ENCODE measurements at regions not wholly inside any gene's neighbourhood (a gene's known extent, or its start where the extent isn't known, plus 50 kb on each side); places are given as distances from the start of the nearest gene placed in this dataset.

DNA sequence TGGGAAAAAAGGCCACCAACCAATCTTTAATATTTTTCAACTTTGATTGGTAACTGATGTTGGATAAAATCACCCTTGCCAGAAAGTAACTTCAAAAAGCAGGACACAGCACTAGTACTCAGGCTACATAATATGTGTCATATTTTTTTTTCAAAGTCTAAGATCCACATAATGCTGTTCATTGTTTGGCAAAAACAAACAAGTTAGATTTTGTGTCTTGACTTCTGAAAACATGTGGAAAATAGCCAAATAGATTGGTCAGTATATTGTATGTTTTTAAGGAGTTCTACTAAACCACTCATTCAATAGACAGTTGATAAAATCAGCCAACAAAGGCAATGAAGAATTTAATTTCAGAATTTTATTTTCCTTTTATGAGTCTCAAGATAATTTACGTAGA, 111.7 kb upstream of the CCDC54 start:
- Histone ChIP-seq H3K4me3 (ENCODE audit: low read depth in 1 of 3, low read length in 3 of 3) (no peak overlapping the region), H3K9ac (ENCODE audit: low read depth in 1 of 2, low read length in 2 of 2) (no peak overlapping the region), H3K27me3 (ENCODE audit: control insufficient read depth in 4 of 4, insufficient read depth in 4 of 4, low read length in 3 of 4) (peaks cover 0 to 3% (median 0%) of the 10 kb centered on the region in 4 donors), H3K27ac (ENCODE audit: low read depth in 1 of 2, low read length in 2 of 2) (no peak overlapping the region), H3K4me1 (ENCODE audit: control insufficient read depth in 4 of 4, insufficient read depth in 4 of 4, low read length in 3 of 4) (no peaks in the 10 kb centered on the region), H3K36me3 (ENCODE audit: control insufficient read depth in 4 of 4, insufficient read depth in 3 of 4, low read depth in 1 of 4, low read length in 3 of 4) (no peaks in the 10 kb centered on the region), H3K9me3 (ENCODE audit: control insufficient read depth in 4 of 4, low read length in 3 of 4) (no peaks in the 10 kb centered on the region)
- 91% methylated on average over 1 of the region's 1 CpG for WGBS
- DNase-seq (ENCODE audit: low spot score) = no peak
- TF ChIP-seq RXRA (IDR thresholded peaks at IDR 0.05) (no peak), SP1 (IDR thresholded peaks at IDR 0.05) (no peak), EGR1 (IDR thresholded peaks at IDR 0.05; ENCODE audit: low read depth in 2 of 2) (no peak), FOXA1 (IDR thresholded peaks at IDR 0.05) (no peak), RAD21 (IDR thresholded peaks at IDR 0.05) (no peak), TAF1 (conservative IDR thresholded peaks at IDR 0.05) (no peak)
- TF ChIP-seq, protein P1, sequence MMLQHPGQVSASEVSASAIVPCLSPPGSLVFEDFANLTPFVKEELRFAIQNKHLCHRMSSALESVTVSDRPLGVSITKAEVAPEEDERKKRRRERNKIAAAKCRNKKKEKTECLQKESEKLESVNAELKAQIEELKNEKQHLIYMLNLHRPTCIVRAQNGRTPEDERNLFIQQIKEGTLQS (IDR thresholded peaks at IDR 0.05) = no peak

GRCh38 chr3:107268469-107268868, 108.8 kb upstream of the CCDC54 start:
- 88% methylated on average over 4 of the region's 4 CpGs for WGBS
- no peaks in the 10 kb centered on the region for H3K27me3 ChIP-seq (ENCODE audit: control insufficient read depth in 4 of 4, insufficient read depth in 4 of 4, low read length in 3 of 4)
- no peaks in the 10 kb centered on the region for H3K9me3 ChIP-seq (ENCODE audit: control insufficient read depth in 4 of 4, low read length in 3 of 4)
- H3K9ac ChIP-seq (ENCODE audit: low read depth in 1 of 2, low read length in 2 of 2) = no peak overlapping the region
- no peak overlapping the region for H3K27ac ChIP-seq (ENCODE audit: low read depth in 1 of 2, low read length in 2 of 2)
- H3K4me3 ChIP-seq (ENCODE audit: low read depth in 1 of 3, low read length in 3 of 3) = no peak overlapping the region
- no peak for DNase-seq (ENCODE audit: low spot score)
- TF ChIP-seq JUND (IDR thresholded peaks at IDR 0.05) = no peak
- TF ChIP-seq, protein P2, sequence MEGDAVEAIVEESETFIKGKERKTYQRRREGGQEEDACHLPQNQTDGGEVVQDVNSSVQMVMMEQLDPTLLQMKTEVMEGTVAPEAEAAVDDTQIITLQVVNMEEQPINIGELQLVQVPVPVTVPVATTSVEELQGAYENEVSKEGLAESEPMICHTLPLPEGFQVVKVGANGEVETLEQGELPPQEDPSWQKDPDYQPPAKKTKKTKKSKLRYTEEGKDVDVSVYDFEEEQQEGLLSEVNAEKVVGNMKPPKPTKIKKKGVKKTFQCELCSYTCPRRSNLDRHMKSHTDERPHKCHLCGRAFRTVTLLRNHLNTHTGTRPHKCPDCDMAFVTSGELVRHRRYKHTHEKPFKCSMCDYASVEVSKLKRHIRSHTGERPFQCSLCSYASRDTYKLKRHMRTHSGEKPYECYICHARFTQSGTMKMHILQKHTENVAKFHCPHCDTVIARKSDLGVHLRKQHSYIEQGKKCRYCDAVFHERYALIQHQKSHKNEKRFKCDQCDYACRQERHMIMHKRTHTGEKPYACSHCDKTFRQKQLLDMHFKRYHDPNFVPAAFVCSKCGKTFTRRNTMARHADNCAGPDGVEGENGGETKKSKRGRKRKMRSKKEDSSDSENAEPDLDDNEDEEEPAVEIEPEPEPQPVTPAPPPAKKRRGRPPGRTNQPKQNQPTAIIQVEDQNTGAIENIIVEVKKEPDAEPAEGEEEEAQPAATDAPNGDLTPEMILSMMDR (IDR thresholded peaks at IDR 0.05; ENCODE audit: low read depth, low read length, missing input control) = no peak
- TF ChIP-seq GABPA (IDR thresholded peaks at IDR 0.05 in 1 of 2, conservative IDR thresholded peaks at IDR 0.05 in 1 of 2) = no peak
- TF ChIP-seq MAX (IDR thresholded peaks at IDR 0.05) = no peak
- no peak for TF ChIP-seq ZBTB33 (IDR thresholded peaks at IDR 0.05)
- TF ChIP-seq, protein P1 (IDR thresholded peaks at IDR 0.05) = no peak
- no peak for TF ChIP-seq SP1 (IDR thresholded peaks at IDR 0.05)
- no peaks in the 10 kb centered on the region for H3K4me1 ChIP-seq (ENCODE audit: control insufficient read depth in 4 of 4, insufficient read depth in 4 of 4, low read length in 3 of 4)
- H3K36me3 ChIP-seq (ENCODE audit: control insufficient read depth in 4 of 4, insufficient read depth in 3 of 4, low read depth in 1 of 4, low read length in 3 of 4) = no peaks in the 10 kb centered on the region

GRCh38 chr3:107269136-107269535, 108.1 kb upstream of the CCDC54 start:
- no peak for TF ChIP-seq ZBTB33 (IDR thresholded peaks at IDR 0.05)
- TF ChIP-seq, protein P1 (IDR thresholded peaks at IDR 0.05) = no peak
- TF ChIP-seq FOXA1 (IDR thresholded peaks at IDR 0.05) = no peak
- TF ChIP-seq TAF1 (conservative IDR thresholded peaks at IDR 0.05) = no peak
- no peak for TF ChIP-seq GABPA (IDR thresholded peaks at IDR 0.05 in 1 of 2, conservative IDR thresholded peaks at IDR 0.05 in 1 of 2)
- no peak for TF ChIP-seq NR2F2 (IDR thresholded peaks at IDR 0.05)
- no peak for TF ChIP-seq RXRA (IDR thresholded peaks at IDR 0.05)
- TF ChIP-seq FOXA2 (IDR thresholded peaks at IDR 0.05) = no peak
- no peak for TF ChIP-seq RAD21 (IDR thresholded peaks at IDR 0.05)
- no peak for DNase-seq (ENCODE audit: low spot score)
- 84% methylated on average over 7 of the region's 7 CpGs for WGBS

More at GRCh38 chr3:107269136-107269535, 108.1 kb upstream of the CCDC54 start:
- Histone ChIP-seq H3K27ac (ENCODE audit: low read depth in 1 of 2, low read length in 2 of 2) (no peak overlapping the region), H3K4me1 (ENCODE audit: control insufficient read depth in 4 of 4, insufficient read depth in 4 of 4, low read length in 3 of 4) (no peaks in the 10 kb centered on the region), H3K36me3 (ENCODE audit: control insufficient read depth in 4 of 4, insufficient read depth in 3 of 4, low read depth in 1 of 4, low read length in 3 of 4) (no peaks in the 10 kb centered on the region), H3K27me3 (ENCODE audit: control insufficient read depth in 4 of 4, insufficient read depth in 4 of 4, low read length in 3 of 4) (no peaks in the 10 kb centered on the region), H3K9me3 (ENCODE audit: control insufficient read depth in 4 of 4, low read length in 3 of 4) (no peaks in the 10 kb centered on the region), H3K4me3 (ENCODE audit: low read depth in 1 of 3, low read length in 3 of 3) (no peak overlapping the region), H3K9ac (ENCODE audit: low read depth in 1 of 2, low read length in 2 of 2) (no peak overlapping the region)

Measured in liver (tissue), 8 donors.